ENCODE measurements at regions not wholly inside any gene's neighbourhood (a gene's known extent, or its start where the extent isn't known, plus 50 kb on each side); places are given as distances from the start of the nearest gene placed in this dataset.

DNA sequence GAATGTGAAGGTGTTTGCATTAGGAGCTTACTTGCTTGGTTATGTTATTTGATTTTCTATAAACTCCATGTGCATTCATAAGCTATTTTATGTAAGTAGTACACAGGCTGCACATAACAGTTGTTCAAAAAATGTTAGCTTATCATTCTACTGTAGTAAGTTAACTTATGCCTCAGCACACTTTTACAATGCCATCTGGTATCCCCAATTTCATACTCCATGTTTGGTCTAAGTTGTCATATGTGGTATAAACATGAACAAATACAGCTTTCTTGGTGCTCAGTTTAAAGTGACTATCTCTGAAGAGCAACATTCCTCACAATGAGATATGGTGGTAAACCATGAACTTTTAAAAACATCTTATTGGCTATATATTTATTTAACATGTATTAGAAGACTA lies 104.3 kb upstream of the LEF1 start:
- no peak for DNase-seq (ENCODE audit: low read depth in 2 of 2)

DNA sequence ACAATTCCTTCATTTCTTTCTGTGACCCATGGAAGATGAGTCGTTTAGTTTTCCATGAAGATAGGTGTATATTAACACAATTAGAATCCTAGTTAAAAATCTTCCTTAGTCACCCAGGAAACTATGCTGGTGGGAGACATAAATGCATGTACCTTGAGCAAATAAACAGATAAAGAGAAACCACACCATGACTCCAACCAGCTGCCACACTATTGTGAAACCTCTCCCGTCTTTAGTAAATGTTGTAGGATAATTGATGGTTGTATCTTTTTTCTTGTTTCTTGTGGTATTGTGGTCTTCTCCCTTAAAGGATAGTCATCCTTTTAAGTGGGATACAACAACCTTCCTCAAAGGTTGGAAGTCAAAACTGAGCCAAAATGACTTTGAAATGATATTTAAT lies 103.8 kb upstream of the LEF1 start:
- DNase-seq (ENCODE audit: low read depth in 2 of 2) = no peak

DNA sequence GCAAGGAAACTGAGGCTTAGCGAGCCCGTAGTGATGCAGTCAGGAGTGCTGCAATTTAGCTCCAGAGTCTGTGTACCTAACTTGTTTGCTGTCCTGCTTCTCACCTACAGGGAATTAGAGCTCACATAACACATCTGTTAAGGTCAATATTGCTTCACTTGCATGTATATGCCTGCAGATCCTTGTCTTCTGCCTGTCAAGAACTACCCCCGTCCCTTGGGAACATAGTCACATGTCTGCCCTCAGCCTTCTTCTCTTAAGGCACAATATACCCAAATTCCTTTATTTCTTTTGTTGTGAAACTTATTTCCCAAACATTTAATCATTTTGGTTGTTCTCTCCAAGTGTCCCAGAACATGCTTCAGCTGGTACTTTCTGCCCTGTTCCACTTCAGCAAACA lies 103.3 kb upstream of the LEF1 start:
- DNase-seq (ENCODE audit: low read depth in 2 of 2) = no peak

DNA sequence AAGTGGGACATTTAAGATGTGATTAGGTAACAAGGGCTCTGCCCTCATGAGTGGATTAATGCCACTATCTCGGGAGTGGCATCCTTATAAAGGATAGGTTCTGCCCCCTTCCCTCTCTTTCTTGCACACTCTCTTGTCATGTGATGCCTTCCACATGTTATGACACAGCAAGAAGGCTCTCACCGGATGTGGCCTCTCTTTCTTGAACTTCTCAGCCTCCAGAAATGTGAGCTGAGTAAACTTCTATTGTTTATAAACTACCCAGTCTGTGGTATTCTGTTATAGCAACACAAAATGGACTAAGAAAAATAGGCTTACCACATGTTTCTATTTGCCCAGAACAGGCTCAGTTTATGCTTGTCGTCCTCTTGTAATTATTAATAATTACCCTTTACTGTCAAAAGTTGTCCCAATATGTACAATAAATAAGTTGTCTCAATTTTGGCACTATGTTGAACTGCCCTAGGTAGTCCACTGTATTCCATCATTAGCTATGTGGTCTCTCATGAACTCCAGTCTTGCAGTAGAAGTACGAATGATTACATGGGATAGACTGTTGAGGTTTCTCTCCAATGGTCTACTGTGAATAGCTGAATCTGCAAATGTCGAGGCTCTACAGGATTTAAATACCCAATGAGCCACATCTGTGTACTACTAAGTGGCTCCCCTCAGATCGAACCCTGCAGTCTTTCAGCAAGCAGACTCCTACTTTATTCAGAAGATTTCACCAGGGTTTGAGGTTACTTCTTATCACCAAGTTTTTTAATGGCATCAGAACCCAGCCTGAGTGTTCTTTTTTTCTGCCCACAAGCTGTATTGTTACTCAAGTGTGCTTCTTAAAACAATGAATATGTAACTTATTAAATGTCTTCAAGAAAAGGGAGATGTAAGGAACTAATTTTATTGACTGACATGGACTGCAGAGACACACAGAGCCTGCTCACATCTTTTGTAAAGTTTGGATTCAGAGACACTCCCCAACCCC lies 102.0 kb upstream of the LEF1 start:
- DNase-seq (ENCODE audit: low read depth in 2 of 2) = no peak

DNA sequence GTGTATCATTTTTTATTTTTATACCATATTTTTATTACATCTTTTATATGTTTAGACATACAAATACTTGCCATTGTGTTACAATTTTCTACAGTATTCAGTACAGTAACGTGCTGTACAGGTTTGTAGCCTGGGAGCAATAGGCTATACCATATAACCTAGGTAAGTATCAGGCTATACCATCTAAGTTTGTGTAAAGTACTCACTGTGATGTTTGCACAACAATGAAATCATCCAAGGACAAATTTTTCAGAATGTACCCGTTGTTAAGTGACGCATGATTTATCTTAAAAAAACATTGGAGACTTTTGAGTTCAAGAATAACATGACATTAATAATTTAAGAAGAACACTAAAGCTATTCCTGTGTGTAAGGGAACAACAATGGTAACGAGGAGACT lies 96.0 kb upstream of the LEF1 start:
- no peak for DNase-seq (ENCODE audit: low read depth in 2 of 2)

DNA sequence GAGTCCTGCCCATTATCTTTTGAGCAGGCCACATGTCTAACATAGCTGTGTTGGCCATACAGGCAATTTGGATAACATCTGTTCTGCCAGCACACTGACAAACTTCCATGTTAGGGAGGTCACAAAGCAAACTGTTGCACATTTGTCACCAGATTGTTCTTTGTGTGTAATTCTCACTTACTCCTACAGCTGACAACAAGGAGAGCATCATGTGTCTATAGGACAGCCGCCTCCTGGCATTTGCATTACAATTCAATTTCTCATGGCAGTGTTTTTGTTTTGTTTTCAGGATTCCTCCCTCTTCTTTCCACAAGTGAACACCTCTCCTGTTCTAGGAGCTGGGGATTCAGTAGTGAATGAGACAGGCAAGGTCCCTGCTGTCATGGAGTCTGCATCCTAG lies 94.3 kb upstream of the LEF1 start:
- DNase-seq (ENCODE audit: low read depth in 2 of 2) = no peak

DNA sequence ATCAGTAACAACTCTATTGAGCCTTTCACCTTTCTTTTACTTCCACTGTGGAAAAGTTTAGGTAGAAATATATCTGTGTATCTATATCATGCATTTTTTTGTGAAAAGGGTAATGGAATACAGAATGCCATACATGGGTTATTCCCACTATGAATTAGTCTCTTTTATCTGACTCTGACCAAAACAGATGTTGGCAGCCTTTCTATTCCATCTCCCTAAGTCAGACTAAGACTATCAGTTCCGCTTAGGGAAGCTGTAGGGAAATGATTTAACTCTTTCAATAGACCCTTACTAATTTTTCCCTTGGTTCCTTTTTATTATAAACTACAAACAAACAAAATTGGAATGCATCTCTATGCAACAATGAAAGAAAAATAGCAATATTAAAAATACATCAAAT lies 92.3 kb upstream of the LEF1 start:
- no peak for DNase-seq (ENCODE audit: low read depth in 2 of 2)

DNA sequence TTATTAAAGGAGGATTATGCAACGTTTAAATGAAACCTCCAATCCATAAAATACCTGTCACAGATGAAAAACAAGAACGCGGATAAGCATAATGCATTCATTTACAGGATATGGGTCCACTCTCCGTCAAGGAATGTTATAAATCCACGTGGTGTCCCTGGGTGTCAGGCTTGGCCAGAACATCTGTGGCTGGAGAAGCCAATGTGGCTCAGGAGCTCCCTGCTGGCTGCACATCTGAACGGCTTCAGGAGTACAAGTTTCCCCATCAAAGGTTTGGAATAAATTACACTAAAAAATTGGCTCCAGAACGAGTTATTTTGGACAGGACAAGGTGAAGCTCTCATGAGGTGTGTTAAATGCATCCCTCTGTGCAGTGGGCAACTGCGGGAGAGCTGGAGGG lies 87.8 kb upstream of the LEF1 start:
- DNase-seq (ENCODE audit: low read depth in 2 of 2) = no peak

DNA sequence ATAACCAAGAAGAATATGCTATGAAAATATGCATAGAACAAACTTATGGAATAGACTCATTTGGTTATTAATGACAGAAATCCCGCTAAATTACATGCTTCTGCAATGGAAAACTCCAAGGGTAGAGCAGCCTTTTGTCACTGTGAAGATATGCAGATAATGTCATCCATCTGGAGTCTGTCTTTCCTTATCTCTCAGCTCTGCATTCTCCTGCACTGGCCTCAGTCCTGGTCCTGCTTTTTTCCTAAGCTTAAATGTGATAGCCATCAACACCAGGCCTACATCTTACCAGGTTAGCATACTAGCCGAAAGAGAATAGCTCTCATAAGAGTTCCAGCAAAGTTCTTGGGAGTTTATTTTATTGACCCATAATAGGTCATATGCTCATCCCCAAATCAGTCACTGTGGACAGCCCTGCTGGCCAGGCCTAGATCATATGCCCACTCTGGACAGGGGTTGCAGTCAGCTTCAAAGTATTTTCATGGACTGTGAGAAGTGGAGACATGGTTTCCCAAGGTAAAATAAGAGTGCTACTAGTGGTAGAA lies 86.5 kb upstream of the LEF1 start:
- DNase-seq (ENCODE audit: low read depth in 2 of 2) = no peak

DNA sequence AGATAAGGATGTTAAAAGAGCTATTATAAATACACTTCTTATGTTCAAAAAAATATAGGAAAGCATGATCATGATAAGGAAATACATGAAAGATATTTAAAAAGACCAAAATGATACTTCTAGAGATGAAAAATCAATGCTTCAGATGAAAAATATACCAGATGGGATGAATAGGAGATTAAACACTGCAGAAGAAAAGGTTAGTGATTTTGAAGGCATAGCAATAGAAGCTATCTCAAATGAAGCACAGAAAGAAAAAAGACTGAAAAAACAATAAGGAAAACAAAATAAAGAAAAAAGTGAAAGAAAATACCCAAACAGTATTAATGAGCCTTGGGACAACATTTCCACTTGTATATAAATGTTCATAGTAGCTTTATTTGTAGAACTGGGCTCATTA lies 80.7 kb upstream of the LEF1 start:
- DNase-seq (ENCODE audit: low read depth in 2 of 2) = no peak

DNA sequence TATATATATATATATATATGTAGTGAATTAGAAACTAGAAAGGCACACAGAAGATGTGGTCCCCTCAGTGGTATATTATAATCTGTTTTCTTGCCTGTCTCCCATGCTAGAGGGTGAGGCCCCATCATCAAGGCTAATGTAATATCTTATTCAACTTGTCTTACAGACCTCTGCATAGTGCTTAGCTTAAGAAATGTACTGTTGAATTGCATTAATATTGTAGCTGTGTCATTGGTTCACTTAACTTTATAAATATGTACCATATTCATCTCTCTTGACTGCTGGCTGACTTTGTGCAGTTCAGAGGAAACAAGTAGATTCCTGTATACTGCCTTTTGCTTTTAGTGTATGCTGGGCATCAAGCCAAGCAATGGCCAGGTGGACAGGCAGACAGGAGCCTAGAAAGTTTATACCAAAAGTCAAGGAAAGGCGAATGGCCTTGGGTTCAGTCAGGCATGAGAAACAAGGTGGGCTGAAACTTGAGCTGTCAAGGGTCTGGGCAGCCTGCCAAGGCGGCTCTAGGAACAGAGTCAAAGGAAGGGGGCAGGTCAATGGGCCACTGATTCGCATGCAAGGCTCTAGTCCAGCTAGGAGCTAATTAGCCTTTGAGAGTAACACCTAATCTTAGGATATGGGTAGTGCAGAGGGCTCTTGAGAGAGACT lies 78.8 kb upstream of the LEF1 start:
- DNase-seq (ENCODE audit: low read depth in 2 of 2) = no peak

DNA sequence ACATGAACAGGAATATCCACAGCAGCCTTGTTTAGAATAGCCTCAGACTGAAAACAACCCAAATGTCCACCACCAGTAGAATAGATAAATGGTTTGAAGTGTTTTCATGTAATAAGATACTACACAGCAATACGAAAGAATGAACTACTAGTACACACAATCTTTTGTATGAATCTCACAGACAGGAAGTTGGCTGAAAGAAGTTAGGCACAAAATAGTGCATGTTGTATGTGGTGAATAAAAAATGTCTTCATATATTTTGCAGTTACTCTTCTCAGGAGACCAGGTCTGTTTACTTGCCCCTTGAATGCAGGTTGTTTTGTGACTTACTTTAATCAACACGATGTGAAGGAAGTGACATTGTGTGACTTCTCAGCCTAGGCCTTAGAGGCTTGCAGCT lies 75.9 kb upstream of the LEF1 start:
- no peak for DNase-seq (ENCODE audit: low read depth in 2 of 2)

DNA sequence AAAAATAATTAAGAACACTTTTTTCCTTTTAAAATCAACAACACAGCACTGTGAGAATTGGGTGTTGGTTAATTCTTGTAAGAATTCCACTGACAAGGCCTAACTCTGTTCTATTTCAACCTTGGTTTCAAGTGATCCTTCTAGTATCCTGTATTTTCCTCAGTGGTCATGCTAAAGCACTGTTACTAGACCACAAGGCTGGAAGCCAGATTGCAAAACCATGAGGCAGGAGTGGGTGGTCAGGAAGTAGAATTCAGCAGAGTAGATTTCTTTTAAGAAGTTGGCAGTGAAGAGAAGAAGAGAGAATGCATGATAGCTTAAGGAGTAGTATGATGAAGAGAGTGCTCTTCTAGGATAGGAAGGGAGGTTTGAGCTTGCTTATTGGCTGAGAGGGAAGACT lies 71.6 kb upstream of the LEF1 start:
- DNase-seq (ENCODE audit: low read depth in 2 of 2) = no peak

DNA sequence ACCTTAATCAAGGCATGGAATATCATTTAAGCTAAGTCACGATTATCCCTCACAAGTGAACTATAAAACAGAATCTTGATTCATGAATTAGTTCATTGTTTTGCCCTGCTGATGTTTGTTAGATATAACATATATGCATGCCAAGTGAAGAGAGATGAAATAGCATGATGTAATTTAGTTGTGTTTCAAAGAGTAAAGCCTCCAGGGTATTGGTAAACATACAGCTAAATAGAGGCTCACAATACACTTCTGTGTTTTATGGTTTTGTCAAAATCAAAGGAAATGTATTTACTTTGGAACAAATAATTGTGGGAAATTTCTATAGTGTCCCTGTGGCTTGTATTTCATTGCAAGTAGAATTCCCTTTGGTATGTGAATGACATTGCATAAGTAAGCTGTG lies 69.0 kb upstream of the LEF1 start:
- no peak for DNase-seq (ENCODE audit: low read depth in 2 of 2)

DNA sequence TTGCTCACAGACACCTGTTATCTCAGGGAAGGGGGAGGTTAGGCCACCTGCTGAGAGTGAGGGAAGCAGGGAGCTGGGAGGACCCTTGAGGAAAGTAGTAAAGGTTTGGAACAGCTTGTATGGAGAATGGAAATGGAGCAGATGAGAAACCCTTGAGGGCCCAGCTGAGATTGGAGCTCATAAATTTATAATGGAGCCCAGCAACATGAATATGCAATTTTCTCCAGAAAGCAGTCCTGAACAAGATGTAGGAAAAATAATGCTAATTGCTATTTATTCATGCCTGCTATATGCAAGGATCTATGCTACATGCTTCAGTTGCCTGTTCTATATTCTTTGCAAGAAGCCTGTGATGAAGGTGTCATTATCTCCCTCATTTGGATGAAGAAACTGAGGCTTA lies 67.5 kb upstream of the LEF1 start:
- no peak for DNase-seq (ENCODE audit: low read depth in 2 of 2)

DNA sequence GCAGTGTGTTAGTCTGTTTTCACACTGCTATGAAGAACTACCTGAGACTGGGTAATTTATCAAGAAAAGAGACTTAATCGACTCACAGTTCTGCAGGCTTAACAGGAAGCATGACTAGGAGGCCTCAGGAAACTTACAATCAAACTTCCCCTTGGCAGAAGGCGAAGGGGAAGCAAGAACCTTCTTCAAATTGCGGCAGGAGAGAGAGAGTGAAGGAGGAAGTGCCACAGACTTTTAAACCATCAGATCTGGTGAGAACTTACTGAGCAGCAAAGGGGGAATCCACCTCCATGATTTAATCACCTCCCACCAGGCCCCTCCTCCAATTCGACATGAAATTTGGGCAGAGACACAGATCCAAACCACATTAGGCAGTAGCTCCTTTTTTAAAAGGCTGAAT lies 59.2 kb upstream of the LEF1 start:
- DNase-seq (ENCODE audit: low read depth in 2 of 2) = no peak

DNA sequence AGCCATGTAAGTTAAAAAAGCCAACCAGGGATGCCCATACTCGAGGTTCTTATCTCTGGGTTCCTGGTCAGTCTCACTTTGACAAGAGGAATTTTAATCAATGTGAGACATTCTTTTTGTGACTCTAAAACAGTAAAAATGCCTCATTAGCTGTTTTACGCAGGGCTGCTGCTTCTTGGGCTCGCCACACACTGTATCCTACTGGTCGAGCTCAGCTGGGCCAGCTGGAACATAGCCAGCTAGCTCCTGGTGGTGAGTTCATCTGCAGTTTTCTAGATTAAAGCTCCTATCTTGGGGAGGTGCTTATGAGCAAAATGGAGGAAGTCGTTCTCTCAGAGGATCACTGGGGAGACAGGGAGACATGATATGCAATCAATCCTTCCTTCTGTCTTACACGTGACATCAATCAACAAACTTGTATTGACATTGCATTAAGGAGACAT lies 55.9 kb upstream of the LEF1 start:
- DNase-seq (ENCODE audit: low read depth in 2 of 2) = no peak

DNA sequence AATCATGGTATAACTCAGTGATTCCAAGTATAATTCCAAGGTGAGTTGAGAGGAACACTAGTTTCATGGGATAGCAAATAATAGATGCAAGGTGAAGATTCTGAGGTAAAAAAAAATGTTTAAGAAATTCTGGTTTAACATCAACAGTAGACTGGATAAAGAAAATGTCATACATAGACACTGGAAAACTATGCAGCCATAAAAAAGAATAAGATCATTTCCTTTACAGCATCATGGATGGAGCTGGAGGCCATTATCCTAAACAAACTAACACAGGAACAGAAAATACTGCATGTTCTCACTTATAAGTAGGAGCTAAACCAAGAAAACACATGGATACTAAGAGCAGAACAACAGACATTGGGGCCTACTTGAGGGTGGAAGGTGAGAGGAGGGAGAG lies 54.6 kb upstream of the LEF1 start:
- DNase-seq (ENCODE audit: low read depth in 2 of 2) = no peak

DNA sequence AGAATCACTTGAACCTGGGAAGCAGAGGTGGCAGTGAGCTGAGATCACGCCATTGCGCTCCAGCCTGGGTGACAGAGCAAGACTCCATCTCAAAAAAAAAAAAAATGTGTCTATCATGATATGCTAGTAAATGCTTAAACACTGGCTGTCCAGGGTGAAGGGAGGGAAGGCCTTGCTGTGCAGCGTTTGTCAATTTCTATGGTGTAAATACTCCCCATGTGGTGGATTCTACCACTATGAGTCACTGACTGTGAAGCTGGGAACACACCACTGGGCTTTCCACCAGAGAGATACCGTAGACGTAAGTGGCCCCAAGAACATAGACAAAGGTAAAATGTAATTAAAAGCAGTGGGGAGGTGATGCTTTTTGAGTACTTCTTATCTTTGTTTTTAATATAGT lies 51.3 kb upstream of the LEF1 start:
- no peak for DNase-seq (ENCODE audit: low read depth in 2 of 2)

Data from stimulated activated CD4-positive, alpha-beta T cell treated with anti-CD3 and anti-CD28 coated beads, Interleukin-12 subunit alpha, Interleukin-12 subunit beta, amount 100 ng/mL, for 24 hours (primary cell).